HEK293 (cell line): ENCODE measurements at regions not wholly inside any gene's neighbourhood (a gene's known extent, or its start where the extent isn't known, plus 50 kb on each side); places are given as distances from the start of the nearest gene placed in this dataset.

Experiments used
- CTCF ChIA-PET: fragments of 350-600 bp; formaldehyde crosslinking; extraction: SDS; loops from one replicate; lab custom pipeline; 2021; ENCODE audit warnings: antibody characterized with exemption; lab: Yijun Ruan, JAX
- POLR2A ChIA-PET: fragments of 300-600 bp; formaldehyde crosslinking; extraction: SDS; loops from one replicate; lab custom pipeline; 2020; ENCODE audit warnings: antibody characterized with exemption, inconsistent platforms; lab: Yijun Ruan, JAX
- H3K27ac ChIP-seq: fragments of 200-500 bp; sonication (Bioruptor generic); 2 replicates; pipeline ENCODE4 v1.5.1; 2014; ENCODE audit warnings: low read depth, low read length, control low read depth, inconsistent platforms; ENCODE audit errors: extremely low read depth
- H3K36me3 ChIP-seq, 2 experiments: fragments of 200-500 bp in 1 of 2; sonication (Bioruptor generic) in 1 of 2; 1 replicate in 1 of 2; 2 replicates in 1 of 2; pipeline ENCODE4 v1.5.1; 2014 to 2017; ENCODE audit warnings: inconsistent platforms in 2 of 2, low read length in 2 of 2; ENCODE audit not compliant: control insufficient read depth in 2 of 2, insufficient read depth in 1 of 2
- H3K4me1 ChIP-seq: fragments of 200-500 bp; sonication (Bioruptor generic); 2 replicates; pipeline ENCODE4 v1.5.1; 2014; ENCODE audit warnings: mild to moderate bottlenecking, low read length, inconsistent platforms; ENCODE audit not compliant: control insufficient read depth, insufficient read depth
- H3K4me3 ChIP-seq: 2 replicates; pipeline ENCODE4 v1.5.1; 2011; ENCODE audit warnings: low read depth, mild to moderate bottlenecking, control low read depth, low read length, moderate library complexity
- H3K9me3 ChIP-seq: fragments of 200-500 bp; sonication (Bioruptor generic); 2 replicates; pipeline ENCODE4 v1.5.1; 2014; ENCODE audit warnings: low read depth, low read length, inconsistent platforms; ENCODE audit not compliant: control insufficient read depth, insufficient read depth
- ATF2 ChIP-seq: fragments of 450-650 bp; formaldehyde crosslinking; IDR thresholded peaks from 2 replicates; pipeline ENCODE4 v1.5.1; 2016; ENCODE audit warnings: missing biosample characterization, missing genetic modification characterization, low read depth
- ELK4 ChIP-seq: IDR thresholded peaks from 2 replicates; pipeline ENCODE4 v1.6.1; 2011; ENCODE audit warnings: mild to moderate bottlenecking, low read depth, low read length, borderline replicate concordance
- GLI2 ChIP-seq: fragments of 450-650 bp; formaldehyde crosslinking; IDR thresholded peaks from 2 replicates; pipeline ENCODE4; 2017; ENCODE audit warnings: missing biosample characterization, missing genetic modification characterization, low read depth, borderline replicate concordance
- HOXD13 ChIP-seq: sonication (generic); formaldehyde crosslinking; IDR thresholded peaks from 2 replicates; pipeline ENCODE4 v1.8.0; 2022; ENCODE audit warnings: missing genetic modification reagents, borderline replicate concordance
- INSM2 ChIP-seq: fragments of 450-650 bp; formaldehyde crosslinking; IDR thresholded peaks from 2 replicates; pipeline ENCODE4 v1.5.1; 2016; ENCODE audit warnings: missing biosample characterization, missing genetic modification characterization
- OVOL3 ChIP-seq: fragments of 450-650 bp; formaldehyde crosslinking; IDR thresholded peaks from 2 replicates; pipeline ENCODE4 v1.5.1; 2016; ENCODE audit warnings: missing biosample characterization, missing genetic modification characterization
- TSHZ1 ChIP-seq: fragments of 450-650 bp; formaldehyde crosslinking; IDR thresholded peaks from 2 replicates; pipeline ENCODE4 v1.5.1; 2016; ENCODE audit warnings: missing biosample characterization, missing genetic modification characterization, borderline replicate concordance
- ZBTB1 ChIP-seq: fragments of 450-650 bp; formaldehyde crosslinking; IDR thresholded peaks from 2 replicates; pipeline ENCODE4 v1.5.1; 2016; ENCODE audit warnings: missing biosample characterization, missing genetic modification characterization
- ZBTB48 ChIP-seq: fragments of 450-650 bp; formaldehyde crosslinking; IDR thresholded peaks from 2 replicates; pipeline ENCODE4 v1.5.1; 2016; ENCODE audit warnings: missing biosample characterization, missing genetic modification characterization
- ZNF133 ChIP-seq: fragments of 450-650 bp; formaldehyde crosslinking; IDR thresholded peaks from 2 replicates; pipeline ENCODE4 v1.5.1; 2016; ENCODE audit warnings: missing biosample characterization, missing genetic modification characterization
- ZNF174 ChIP-seq: fragments of 450-650 bp; formaldehyde crosslinking; IDR thresholded peaks from 2 replicates; pipeline ENCODE4 v1.5.0; 2017; ENCODE audit warnings: missing biosample characterization, mild to moderate bottlenecking, missing genetic modification characterization
- ZNF292 ChIP-seq: fragments of 450-650 bp; formaldehyde crosslinking; IDR thresholded peaks from 2 replicates; pipeline ENCODE4 v1.5.1; 2016; ENCODE audit warnings: low read depth, missing biosample characterization, missing genetic modification characterization, borderline replicate concordance
- ZNF341 ChIP-seq: fragments of 450-650 bp; formaldehyde crosslinking; IDR thresholded peaks from 2 replicates; pipeline ENCODE4; 2016; ENCODE audit warnings: low read depth, missing biosample characterization, missing genetic modification characterization
- ZNF362 ChIP-seq: fragments of 450-650 bp; formaldehyde crosslinking; IDR thresholded peaks from 2 replicates; pipeline ENCODE4 v1.5.1; 2016; ENCODE audit warnings: missing biosample characterization, missing genetic modification characterization
- ZNF549 ChIP-seq: fragments of 450-650 bp; IDR thresholded peaks from 2 replicates; pipeline ENCODE4 v1.5.1; 2018; ENCODE audit warnings: missing biosample characterization, missing genetic modification characterization, mild to moderate bottlenecking, inconsistent platforms, moderate library complexity
- ZNF561 ChIP-seq: fragments of 450-650 bp; IDR thresholded peaks from 2 replicates; pipeline ENCODE4 v1.5.1; 2018; ENCODE audit warnings: missing biosample characterization, missing genetic modification characterization, borderline replicate concordance
- ZNF660 ChIP-seq: fragments of 450-650 bp; IDR thresholded peaks from 2 replicates; pipeline ENCODE4 v1.5.1; 2018; ENCODE audit warnings: missing biosample characterization, mild to moderate bottlenecking, missing genetic modification characterization
- ZNF791 ChIP-seq: fragments of 450-650 bp; formaldehyde crosslinking; IDR thresholded peaks from 2 replicates; pipeline ENCODE4 v1.5.1; 2016; ENCODE audit warnings: missing biosample characterization, missing genetic modification characterization
- TF ChIP-seq, protein P1 (sequence below): fragments of 450-650 bp; IDR thresholded peaks from 2 replicates; pipeline ENCODE4 v1.5.1; 2018; ENCODE audit warnings: missing biosample characterization, mild to moderate bottlenecking, missing genetic modification characterization
- TF ChIP-seq, protein P2 (sequence below): fragments of 450-650 bp; formaldehyde crosslinking; IDR thresholded peaks from 2 replicates; pipeline ENCODE4 v1.5.1; 2016; ENCODE audit warnings: missing biosample characterization, missing genetic modification characterization

- TF ChIP-seq, protein P1, sequence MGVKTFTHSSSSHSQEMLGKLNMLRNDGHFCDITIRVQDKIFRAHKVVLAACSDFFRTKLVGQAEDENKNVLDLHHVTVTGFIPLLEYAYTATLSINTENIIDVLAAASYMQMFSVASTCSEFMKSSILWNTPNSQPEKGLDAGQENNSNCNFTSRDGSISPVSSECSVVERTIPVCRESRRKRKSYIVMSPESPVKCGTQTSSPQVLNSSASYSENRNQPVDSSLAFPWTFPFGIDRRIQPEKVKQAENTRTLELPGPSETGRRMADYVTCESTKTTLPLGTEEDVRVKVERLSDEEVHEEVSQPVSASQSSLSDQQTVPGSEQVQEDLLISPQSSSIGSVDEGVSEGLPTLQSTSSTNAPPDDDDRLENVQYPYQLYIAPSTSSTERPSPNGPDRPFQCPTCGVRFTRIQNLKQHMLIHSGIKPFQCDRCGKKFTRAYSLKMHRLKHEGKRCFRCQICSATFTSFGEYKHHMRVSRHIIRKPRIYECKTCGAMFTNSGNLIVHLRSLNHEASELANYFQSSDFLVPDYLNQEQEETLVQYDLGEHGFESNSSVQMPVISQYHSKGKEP (tag by site-specific recombination), result no peak
- TF ChIP-seq OVOL3 (tag by site-specific recombination), result no peak
- TF ChIP-seq TSHZ1, result no peak
- TF ChIP-seq ZNF791 (tag by site-specific recombination), result no peak
- no peak for TF ChIP-seq ELK4
- no peak for TF ChIP-seq ZNF549 (tag by site-specific recombination)
- no peak for TF ChIP-seq ZBTB1
- TF ChIP-seq HOXD13 (CRISPR knock-in tag), result no peak
- no peak for TF ChIP-seq ZNF174 (tag by site-specific recombination)
- TF ChIP-seq GLI2, result no peak
- no peak for TF ChIP-seq ZNF133 (tag by site-specific recombination)
- no peak for TF ChIP-seq ZNF561
Observed at GRCh38 chr6:146910611-146911010, 293.6 kb upstream of the STXBP5 start (continued).

DNA sequence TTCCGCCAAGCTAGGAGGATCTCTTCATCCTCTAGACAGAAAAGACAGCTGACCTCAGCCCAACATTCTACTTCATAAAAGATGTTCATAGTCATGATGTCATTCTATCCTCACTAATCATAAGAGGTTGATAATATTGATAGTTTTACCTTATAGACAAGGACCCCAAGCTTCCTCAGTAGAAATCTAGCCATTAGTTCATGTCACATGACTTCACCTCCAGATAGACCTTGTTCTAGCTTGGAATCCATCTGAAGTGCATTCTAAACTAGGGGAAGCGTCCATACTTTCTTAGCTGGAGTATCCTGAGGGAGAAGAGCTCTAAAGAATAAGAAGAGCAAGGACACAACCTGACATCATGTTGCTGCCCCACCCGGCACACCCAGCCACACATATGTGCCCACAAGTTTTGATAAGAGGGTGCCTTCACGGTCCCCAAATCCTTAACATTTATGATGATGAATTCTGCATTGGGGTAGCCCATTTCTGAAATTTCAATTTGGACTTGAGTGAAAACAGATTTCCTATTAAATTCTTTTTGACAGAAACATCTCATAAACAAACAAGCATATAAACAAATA lies 292.5 kb upstream of the STXBP5 start:
- Histone ChIP-seq H3K36me3 (no peaks in the 10 kb centered on the region), H3K9me3 (no peaks in the 10 kb centered on the region)
- CTCF ChIA-PET, result interaction anchor here (0.7 to 3.0 kb wide), 2 partner anchors 9 to 241 kb away, joined by 3 to 8 read pairs; no protein-coding TSS in a partner anchor
- TF ChIP-seq ZNF362 (no peak), ZNF341 (tag by site-specific recombination) (no peak), ATF2 (tag by site-specific recombination) (peak; percentile 42; the same call in 1 of the 2 replicates), INSM2 (no peak), ZNF292 (tag by site-specific recombination) (no peak), ZNF660 (tag by site-specific recombination) (no peak), ZBTB48 (tag by site-specific recombination) (no peak)
- TF ChIP-seq, protein P2, sequence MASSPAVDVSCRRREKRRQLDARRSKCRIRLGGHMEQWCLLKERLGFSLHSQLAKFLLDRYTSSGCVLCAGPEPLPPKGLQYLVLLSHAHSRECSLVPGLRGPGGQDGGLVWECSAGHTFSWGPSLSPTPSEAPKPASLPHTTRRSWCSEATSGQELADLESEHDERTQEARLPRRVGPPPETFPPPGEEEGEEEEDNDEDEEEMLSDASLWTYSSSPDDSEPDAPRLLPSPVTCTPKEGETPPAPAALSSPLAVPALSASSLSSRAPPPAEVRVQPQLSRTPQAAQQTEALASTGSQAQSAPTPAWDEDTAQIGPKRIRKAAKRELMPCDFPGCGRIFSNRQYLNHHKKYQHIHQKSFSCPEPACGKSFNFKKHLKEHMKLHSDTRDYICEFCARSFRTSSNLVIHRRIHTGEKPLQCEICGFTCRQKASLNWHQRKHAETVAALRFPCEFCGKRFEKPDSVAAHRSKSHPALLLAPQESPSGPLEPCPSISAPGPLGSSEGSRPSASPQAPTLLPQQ (tag by site-specific recombination), result no peak
- TF ChIP-seq, all 188 proteins: peak for 1
- Histone ChIP-seq H3K27ac (no peak overlapping the region), H3K4me1 (peaks cover 4% of the 10 kb centered on the region; the same call in 1 of the 2 replicates), H3K4me3 (no peak overlapping the region)
- POLR2A ChIA-PET, result interaction anchor here (0.9 kb wide), 1 partner anchor 293 kb away, joined by 3 read pairs; no protein-coding TSS in a partner anchor
